LNCaP clone FGC (cell line): ENCODE measurements at regions not wholly inside any gene's neighbourhood (a gene's known extent, or its start where the extent isn't known, plus 50 kb on each side); places are given as distances from the start of the nearest gene placed in this dataset.
A peak's percentile ranks its signal among the peaks of the same experiment; 100 is the strongest.

ENCODE experiments used
- DNase-seq: peaks from one replicate; pipeline ENCODE4 v3.0.0-alpha.2; 2011; ENCODE audit warnings: low read depth
- H3K4me3 ChIP-seq: 2 replicates; pipeline ENCODE4 v1.5.1; 2011; ENCODE audit warnings: mild to moderate bottlenecking, low read depth, low read length, control low read depth
- CTCF ChIP-seq: IDR thresholded peaks from 2 replicates; pipeline ENCODE4 v1.5.1; 2012; ENCODE audit warnings: mild to moderate bottlenecking; ENCODE audit not compliant: control insufficient read depth, insufficient read depth; ENCODE audit errors: extremely low read depth

GRCh38 chr17:53088481-53088880, 734.2 kb upstream of the KIF2B start:
- no peak overlapping the region for H3K4me3 ChIP-seq
- DNase-seq = no peak
- TF ChIP-seq CTCF = no peak

- H3K4me3 ChIP-seq = no peak overlapping the region
- no peak for DNase-seq
- no peak for TF ChIP-seq CTCF
These were observed 761.3 kb upstream of the KIF2B start for GRCh38 chr17:53061446-53061845.

GRCh38 chr17:53058031-53058430, 764.7 kb upstream of the KIF2B start:
- no peak for DNase-seq
- TF ChIP-seq CTCF = no peak
- H3K4me3 ChIP-seq = no peak overlapping the region

GRCh38 chr17:53046781-53047180, 775.9 kb upstream of the KIF2B start:
- TF ChIP-seq CTCF = no peak
- DNase-seq = no peak
- no peak overlapping the region for H3K4me3 ChIP-seq

- no peak overlapping the region for H3K4me3 ChIP-seq
- no peak for TF ChIP-seq CTCF
- DNase-seq = no peak
These were observed 782.7 kb upstream of the KIF2B start for GRCh38 chr17:53039981-53040380.

GRCh38 chr17:53033297-53033696, 789.4 kb upstream of the KIF2B start:
- no peak overlapping the region for H3K4me3 ChIP-seq
- TF ChIP-seq CTCF = no peak
- DNase-seq = no peak

GRCh38 chr17:53032861-53033271, 789.9 kb upstream of the KIF2B start:
- H3K4me3 ChIP-seq = no peak overlapping the region
- peak; percentile 66 for TF ChIP-seq CTCF
- DNase-seq = peak; percentile 42
